GM23248 (cell line): ENCODE measurements at regions not wholly inside any gene's neighbourhood (a gene's known extent, or its start where the extent isn't known, plus 50 kb on each side); places are given as distances from the start of the nearest gene placed in this dataset.
A peak's percentile ranks its signal among the peaks of the same experiment; 100 is the strongest.

ENCODE experiments used
- DNase-seq: peaks from one replicate; pipeline ENCODE4 v3.0.0-alpha.2; 2015
- H2AFZ ChIP-seq: fragments of 200-600 bp; sonication (generic); 2 replicates; pipeline ENCODE4 v1.6.1; 2016; ENCODE audit warnings: antibody characterized with exemption
- H3F3A ChIP-seq: fragments of 200-600 bp; sonication (generic); 2 replicates; pipeline ENCODE4 v1.6.1; 2016; ENCODE audit warnings: mild to moderate bottlenecking, antibody characterized with exemption, mixed run types; ENCODE audit not compliant: insufficient read depth
- H3K27ac ChIP-seq: fragments of 200-600 bp; sonication (generic); 2 replicates; pipeline ENCODE4 v1.5.1; 2016; ENCODE audit warnings: mild to moderate bottlenecking
- H3K27me3 ChIP-seq: fragments of 200-600 bp; sonication (generic); replicated peaks from 2 replicates; pipeline ENCODE4 v1.6.1; 2016; ENCODE audit warnings: mild to moderate bottlenecking; ENCODE audit not compliant: insufficient read depth
- H3K36me3 ChIP-seq: fragments of 200-600 bp; sonication (generic); 2 replicates; pipeline ENCODE4 v1.6.1; 2016; ENCODE audit warnings: low read depth, mild to moderate bottlenecking
- H3K4me1 ChIP-seq: fragments of 200-600 bp; sonication (generic); 2 replicates; pipeline ENCODE4 v1.6.1; 2016; ENCODE audit warnings: mild to moderate bottlenecking; ENCODE audit not compliant: insufficient read depth
- H3K4me2 ChIP-seq: fragments of 200-600 bp; sonication (generic); one replicate; pipeline ENCODE4 v1.6.1; 2016; ENCODE audit warnings: mild to moderate bottlenecking; ENCODE audit not compliant: unreplicated experiment
- H3K4me3 ChIP-seq: fragments of 200-600 bp; sonication (generic); 2 replicates; pipeline ENCODE4 v1.5.1; 2016; ENCODE audit warnings: mild to moderate bottlenecking
- H3K79me2 ChIP-seq: fragments of 200-600 bp; sonication (generic); 2 replicates; pipeline ENCODE4 v1.6.1; 2016; ENCODE audit warnings: mild to moderate bottlenecking; ENCODE audit not compliant: insufficient read depth
- H3K9ac ChIP-seq: fragments of 200-600 bp; sonication (generic); 2 replicates; pipeline ENCODE4 v1.6.1; 2016; ENCODE audit warnings: mild to moderate bottlenecking
- H3K9me2 ChIP-seq: fragments of 200-600 bp; sonication (generic); 2 replicates; pipeline ENCODE4 v1.6.1; 2016; ENCODE audit warnings: mixed run types, mild to moderate bottlenecking, moderate library complexity; ENCODE audit not compliant: insufficient read depth
- H3K9me3 ChIP-seq: fragments of 200-600 bp; sonication (generic); one replicate; pipeline ENCODE4 v1.6.1; 2017; ENCODE audit warnings: low read depth
- H4K20me1 ChIP-seq: fragments of 200-600 bp; sonication (generic); 2 replicates; pipeline ENCODE4 v1.6.0; 2016; ENCODE audit not compliant: insufficient read depth
- EZH2 ChIP-seq: fragments of 200-600 bp; sonication (generic); IDR thresholded peaks from 2 replicates; pipeline ENCODE4 v1.6.1; 2018; ENCODE audit warnings: antibody characterized with exemption, mild to moderate bottlenecking; ENCODE audit not compliant: insufficient read depth, poor library complexity, severe bottlenecking
- EZH2phosphoT487 ChIP-seq: fragments of 200-600 bp; sonication (generic); IDR thresholded peaks from 2 replicates; pipeline ENCODE4 v1.6.1; 2018; ENCODE audit warnings: antibody characterized with exemption, moderate library complexity, mild to moderate bottlenecking, low read depth; ENCODE audit not compliant: insufficient read depth
- WGBS, 2 experiments: methylation state at CpG; one replicate each; pipeline ENCODE4 v1.1.6; 2015 to 2017; ENCODE audit warnings: low lambda C conversion rate in 2 of 2, low coverage in 1 of 2; ENCODE audit errors: missing lambda C conversion rate in 2 of 2; 5-methylcytosine and 5-hydroxymethylcytosine counted together
- in situ Hi-C: fragments of 300-500 bp; cut with MboI; formaldehyde crosslinking; loops from 2 replicates; pipeline ENCODE4 v1.15.0; 2020

DNA sequence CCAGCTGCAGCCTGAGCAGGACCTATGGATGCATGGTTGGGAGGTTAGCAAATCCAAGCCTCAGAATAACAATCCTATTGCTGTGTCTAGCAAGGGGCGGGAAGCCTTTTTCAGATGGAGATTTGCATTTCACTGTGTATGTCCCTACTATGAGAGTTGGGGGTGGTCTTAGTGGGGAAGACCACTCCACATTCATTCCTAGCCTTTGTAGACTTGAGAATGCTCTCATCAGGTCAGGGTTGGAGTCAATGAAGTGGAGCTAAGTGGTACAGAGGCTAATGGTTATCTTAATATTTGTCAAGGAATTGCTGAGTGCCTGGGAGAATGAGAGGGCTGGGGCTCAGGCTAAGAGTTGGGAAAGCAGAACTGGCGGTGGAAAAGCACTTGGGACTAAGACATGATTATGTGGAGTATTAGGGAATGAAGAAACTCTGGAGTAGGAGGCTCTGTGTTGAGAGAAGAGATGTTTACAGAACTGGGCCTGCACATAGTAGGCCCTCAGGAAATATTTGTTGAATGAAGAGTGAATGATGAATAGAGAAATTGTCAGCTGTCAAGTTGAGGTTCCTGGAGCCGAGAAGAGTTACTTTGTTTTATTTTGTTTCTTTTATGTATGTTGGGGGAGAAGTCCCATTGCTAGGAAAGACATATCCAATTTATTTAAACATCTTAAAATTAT is 175.5 kb upstream of the SPRY4 start:
- Histone ChIP-seq H3K4me2 (no peak overlapping the region), H4K20me1 (no peaks in the 10 kb centered on the region)
- in situ Hi-C loops, result no loop called here

DNA sequence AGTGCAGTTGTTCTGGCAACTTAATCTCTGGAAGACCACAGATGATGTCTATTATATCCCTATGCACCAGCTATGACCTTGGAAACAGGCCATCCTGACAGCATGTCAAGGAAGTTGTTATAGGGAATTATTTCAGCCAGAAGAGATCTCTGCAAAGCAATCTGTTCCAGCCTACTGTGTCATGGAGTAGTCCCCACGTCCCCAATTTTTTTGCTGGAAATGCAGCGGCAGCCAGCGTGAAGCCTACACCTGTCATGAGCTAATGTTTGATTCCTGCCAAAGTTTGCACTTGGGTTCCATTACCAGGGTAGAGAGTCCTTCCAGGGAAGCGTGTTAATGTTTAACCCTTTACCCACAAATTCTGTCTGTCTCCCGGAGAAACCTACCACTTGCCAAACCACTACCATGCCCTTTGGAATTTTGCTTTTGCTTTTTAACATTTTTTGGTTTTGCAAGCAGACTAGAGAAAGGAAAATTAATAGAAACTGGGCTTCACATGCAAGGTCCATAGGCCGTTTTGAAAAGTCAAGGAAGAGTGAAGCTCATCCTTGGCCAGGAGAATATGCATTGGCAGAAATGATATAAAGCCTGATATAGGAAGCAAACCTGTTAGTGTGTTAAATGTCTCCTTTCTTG is 174.9 kb upstream of the SPRY4 start:
- no peak overlapping the region for H3K9ac ChIP-seq
- no peaks in the 10 kb centered on the region for H3K27me3 ChIP-seq
- in situ Hi-C loops, result no loop called here
- WGBS, 2 experiments, result 54 to 56% methylated on average over 6 of the region's 6 CpGs
- DNase-seq, result no peak
- no peak overlapping the region for H2AFZ ChIP-seq
- H3F3A ChIP-seq, result no peaks in the 10 kb centered on the region; the same call in 1 of the 2 replicates
- H3K27ac ChIP-seq, result no peak overlapping the region
- no peaks in the 10 kb centered on the region for H3K9me2 ChIP-seq
- H3K4me2 ChIP-seq, result no peak overlapping the region
- H3K4me1 ChIP-seq, result 0 out of 2 replicates have a peak, but pooled peaks cover 8% of the 10 kb centered on the region
- no peaks in the 10 kb centered on the region for H4K20me1 ChIP-seq
- H3K4me3 ChIP-seq, result no peak overlapping the region
- H3K36me3 ChIP-seq, result no peaks in the 10 kb centered on the region
- TF ChIP-seq EZH2phosphoT487 (no peak), EZH2 (no peak)
- H3K9me3 ChIP-seq, result no peaks in the 10 kb centered on the region
- no peaks in the 10 kb centered on the region for H3K79me2 ChIP-seq

More for the DNA sequence above, 175.5 kb upstream of the SPRY4 start:
- Histone ChIP-seq H3K27me3 (no peaks in the 10 kb centered on the region), H3K9me2 (no peaks in the 10 kb centered on the region), H3K27ac (no peak overlapping the region), H2AFZ (no peak overlapping the region), H3K9me3 (no peaks in the 10 kb centered on the region), H3K36me3 (no peaks in the 10 kb centered on the region), H3K4me1 (0 out of 2 replicates have a peak, but pooled peaks cover 5% of the 10 kb centered on the region), H3F3A (no peaks in the 10 kb centered on the region), H3K9ac (no peak overlapping the region), H3K4me3 (no peak overlapping the region), H3K79me2 (no peaks in the 10 kb centered on the region)
- TF ChIP-seq EZH2, result no peak
- no peak for TF ChIP-seq EZH2phosphoT487
- WGBS, 2 experiments, result 92 to 97% methylated on average over 3 of the region's 3 CpGs
- DNase-seq, result no peak

DNA sequence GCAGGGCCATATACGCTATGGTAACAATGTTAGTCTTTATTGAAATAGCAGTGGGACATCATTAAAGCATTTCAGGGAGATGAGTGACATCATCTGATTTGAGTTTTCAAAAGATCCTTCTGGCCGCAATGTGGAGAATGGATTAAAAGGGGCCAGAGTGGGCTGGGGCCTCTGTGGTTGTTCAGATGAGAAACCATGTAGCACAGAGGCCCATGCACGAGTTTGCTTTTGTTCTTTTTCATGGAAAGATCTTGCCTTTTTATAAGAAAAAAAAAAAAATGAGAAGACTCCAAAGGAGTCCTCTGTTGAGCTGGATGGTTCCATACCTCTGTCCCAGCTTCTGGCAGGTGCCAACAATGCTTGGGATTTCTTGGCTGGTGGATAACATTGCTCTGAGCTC is 173.5 kb upstream of the SPRY4 start:
- Histone ChIP-seq H3F3A (no peaks in the 10 kb centered on the region; the same call in 1 of the 2 replicates), H3K9me3 (no peaks in the 10 kb centered on the region), H3K4me2 (no peak overlapping the region), H3K79me2 (no peaks in the 10 kb centered on the region), H2AFZ (no peak overlapping the region), H3K27ac (no peak overlapping the region), H3K4me3 (no peak overlapping the region), H3K27me3 (no peaks in the 10 kb centered on the region), H3K9ac (no peak overlapping the region), H4K20me1 (no peaks in the 10 kb centered on the region), H3K4me1 (0 out of 2 replicates have a peak, but pooled peaks cover 8% of the 10 kb centered on the region), H3K9me2 (no peaks in the 10 kb centered on the region), H3K36me3 (no peaks in the 10 kb centered on the region)
- 84 to 89% methylated on average over 3 of the region's 3 CpGs for WGBS, 2 experiments
- no peak for DNase-seq
- in situ Hi-C loops, result no loop called here
- no peak for TF ChIP-seq EZH2phosphoT487
- no peak for TF ChIP-seq EZH2

DNA sequence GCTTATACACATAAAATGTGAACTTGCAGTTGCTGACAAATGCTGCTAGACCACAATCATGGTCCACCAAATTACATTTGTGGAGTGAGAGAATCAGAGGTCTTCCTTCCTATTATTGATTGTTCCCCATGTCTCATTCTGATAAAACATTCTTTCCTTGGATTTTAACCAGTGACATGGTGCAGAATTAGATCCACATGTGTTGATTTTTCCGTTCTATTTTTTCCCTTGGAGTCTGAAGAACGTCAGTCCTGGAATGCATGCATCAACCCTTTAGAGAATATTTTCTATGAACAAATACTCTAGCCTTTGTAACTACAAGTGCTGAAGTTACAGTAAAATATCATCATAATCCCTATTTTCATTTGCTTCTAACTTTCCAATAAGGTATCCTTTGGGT is 170.7 kb upstream of the SPRY4 start:
- Histone ChIP-seq H3F3A (no peaks in the 10 kb centered on the region; the same call in 1 of the 2 replicates), H3K4me2 (no peak overlapping the region), H3K4me3 (no peak overlapping the region), H3K9me3 (no peaks in the 10 kb centered on the region), H3K9me2 (no peaks in the 10 kb centered on the region), H3K36me3 (no peaks in the 10 kb centered on the region), H3K9ac (no peak overlapping the region), H2AFZ (no peak overlapping the region), H3K79me2 (no peaks in the 10 kb centered on the region), H3K4me1 (peaks cover 12% of the 10 kb centered on the region; the same call in 1 of the 2 replicates), H3K27me3 (no peaks in the 10 kb centered on the region), H3K27ac (no peak overlapping the region), H4K20me1 (no peaks in the 10 kb centered on the region)
- no peak for TF ChIP-seq EZH2phosphoT487
- no peak for TF ChIP-seq EZH2
- in situ Hi-C loops, result no loop called here
- peak; percentile 50 for DNase-seq
- WGBS, 2 experiments, result 20 to 28% methylated on average over 2 of the region's 2 CpGs
